ENCODE measurements at regions not wholly inside any gene's neighbourhood (a gene's known extent, or its start where the extent isn't known, plus 50 kb on each side); places are given as distances from the start of the nearest gene placed in this dataset.

- DNase-seq (ENCODE audit: low read depth): no peak
- H3K27me3 ChIP-seq (ENCODE audit: control insufficient read depth, insufficient read depth, low read length): no peaks in the 10 kb centered on the region
- TF ChIP-seq, protein P1, sequence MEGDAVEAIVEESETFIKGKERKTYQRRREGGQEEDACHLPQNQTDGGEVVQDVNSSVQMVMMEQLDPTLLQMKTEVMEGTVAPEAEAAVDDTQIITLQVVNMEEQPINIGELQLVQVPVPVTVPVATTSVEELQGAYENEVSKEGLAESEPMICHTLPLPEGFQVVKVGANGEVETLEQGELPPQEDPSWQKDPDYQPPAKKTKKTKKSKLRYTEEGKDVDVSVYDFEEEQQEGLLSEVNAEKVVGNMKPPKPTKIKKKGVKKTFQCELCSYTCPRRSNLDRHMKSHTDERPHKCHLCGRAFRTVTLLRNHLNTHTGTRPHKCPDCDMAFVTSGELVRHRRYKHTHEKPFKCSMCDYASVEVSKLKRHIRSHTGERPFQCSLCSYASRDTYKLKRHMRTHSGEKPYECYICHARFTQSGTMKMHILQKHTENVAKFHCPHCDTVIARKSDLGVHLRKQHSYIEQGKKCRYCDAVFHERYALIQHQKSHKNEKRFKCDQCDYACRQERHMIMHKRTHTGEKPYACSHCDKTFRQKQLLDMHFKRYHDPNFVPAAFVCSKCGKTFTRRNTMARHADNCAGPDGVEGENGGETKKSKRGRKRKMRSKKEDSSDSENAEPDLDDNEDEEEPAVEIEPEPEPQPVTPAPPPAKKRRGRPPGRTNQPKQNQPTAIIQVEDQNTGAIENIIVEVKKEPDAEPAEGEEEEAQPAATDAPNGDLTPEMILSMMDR (IDR thresholded peaks at IDR 0.05; ENCODE audit: insufficient read depth, low read length, poor library complexity, severe bottlenecking): no peak
- no peaks in the 10 kb centered on the region for H3K36me3 ChIP-seq (ENCODE audit: control insufficient read depth, insufficient read depth, low read length)
- H3K4me3 ChIP-seq (ENCODE audit: low read depth, low read length): no peak overlapping the region
These were observed 139.7 kb upstream of the ITGA4 start for GRCh38 chr2:181317511-181317910.

DNA sequence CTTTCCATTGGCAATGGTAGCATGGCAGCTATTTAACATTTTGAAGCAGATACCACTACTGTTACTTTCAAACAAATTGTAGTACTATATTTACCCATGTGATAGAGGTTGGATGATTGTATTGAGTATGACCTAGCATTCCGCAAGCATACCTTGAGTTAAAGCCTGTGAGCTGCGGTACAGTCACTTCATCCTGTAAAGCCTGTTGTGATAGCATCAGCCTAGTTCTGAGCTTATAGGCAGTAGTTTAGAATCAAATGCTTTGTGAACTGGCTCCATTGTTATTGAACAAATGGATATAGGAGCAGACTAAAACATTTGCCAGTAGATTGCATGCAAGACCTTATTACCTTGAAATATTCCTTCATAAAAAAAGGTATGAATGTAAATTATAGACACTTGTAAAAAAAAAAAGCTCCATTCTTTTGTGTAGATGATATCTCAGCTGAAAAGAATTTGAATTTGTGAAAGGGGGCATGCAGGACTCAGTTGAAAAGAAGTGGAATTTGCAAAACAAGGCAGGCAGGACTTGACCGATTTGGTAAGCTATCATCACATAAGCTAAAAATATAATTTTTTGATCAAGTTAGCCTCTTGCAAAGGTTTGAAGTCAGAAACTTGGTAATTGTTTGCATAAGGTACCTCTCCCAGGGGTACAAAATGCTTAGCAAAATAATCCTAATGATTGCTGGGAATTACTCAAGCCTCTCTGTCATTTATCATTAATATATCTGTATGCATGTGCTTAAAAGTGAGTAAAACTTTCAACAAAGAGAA, 138.5 kb upstream of the ITGA4 start:
- TF ChIP-seq, protein P1 (IDR thresholded peaks at IDR 0.05; ENCODE audit: insufficient read depth, low read length, poor library complexity, severe bottlenecking): no peak
- DNase-seq (ENCODE audit: low read depth): no peak
- H3K36me3 ChIP-seq (ENCODE audit: control insufficient read depth, insufficient read depth, low read length): no peaks in the 10 kb centered on the region
- no peaks in the 10 kb centered on the region for H3K27me3 ChIP-seq (ENCODE audit: control insufficient read depth, insufficient read depth, low read length)
- no peak overlapping the region for H3K4me3 ChIP-seq (ENCODE audit: low read depth, low read length)

GRCh38 chr2:181319286-181319685, 137.9 kb upstream of the ITGA4 start:
- Histone ChIP-seq H3K36me3 (ENCODE audit: control insufficient read depth, insufficient read depth, low read length) (no peaks in the 10 kb centered on the region), H3K4me3 (ENCODE audit: low read depth, low read length) (no peak overlapping the region), H3K27me3 (ENCODE audit: control insufficient read depth, insufficient read depth, low read length) (no peaks in the 10 kb centered on the region)
- no peak for DNase-seq (ENCODE audit: low read depth)
- TF ChIP-seq, protein P1 (IDR thresholded peaks at IDR 0.05; ENCODE audit: insufficient read depth, low read length, poor library complexity, severe bottlenecking): no peak

DNA sequence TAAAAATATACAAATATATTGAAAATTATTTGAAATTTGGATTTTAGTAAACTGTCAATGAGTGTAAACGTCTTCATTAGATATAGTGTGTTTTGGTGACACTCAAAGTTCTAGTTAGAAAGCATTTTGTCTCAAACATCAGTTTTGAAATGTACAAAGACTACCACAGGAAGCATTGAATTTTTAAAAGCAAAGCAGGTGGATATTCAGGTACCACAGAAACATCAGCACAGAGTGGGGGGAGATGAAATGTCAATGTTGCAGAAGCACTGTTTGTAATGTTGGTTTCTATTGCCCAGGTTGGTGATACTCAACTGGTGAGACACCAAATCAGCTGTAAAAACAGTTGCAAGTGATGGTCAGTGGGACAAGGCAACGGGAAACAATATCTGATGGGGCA, 136.5 kb upstream of the ITGA4 start:
- DNase-seq (ENCODE audit: low read depth): no peak
- TF ChIP-seq, protein P1 (IDR thresholded peaks at IDR 0.05; ENCODE audit: insufficient read depth, low read length, poor library complexity, severe bottlenecking): no peak
- Histone ChIP-seq H3K4me3 (ENCODE audit: low read depth, low read length) (no peak overlapping the region), H3K36me3 (ENCODE audit: control insufficient read depth, insufficient read depth, low read length) (no peaks in the 10 kb centered on the region), H3K27me3 (ENCODE audit: control insufficient read depth, insufficient read depth, low read length) (no peaks in the 10 kb centered on the region)

- Histone ChIP-seq H3K4me3 (ENCODE audit: low read depth, low read length) (no peak overlapping the region), H3K27me3 (ENCODE audit: control insufficient read depth, insufficient read depth, low read length) (no peaks in the 10 kb centered on the region), H3K36me3 (ENCODE audit: control insufficient read depth, insufficient read depth, low read length) (no peaks in the 10 kb centered on the region)
- TF ChIP-seq, protein P1 (IDR thresholded peaks at IDR 0.05; ENCODE audit: insufficient read depth, low read length, poor library complexity, severe bottlenecking): no peak
- DNase-seq (ENCODE audit: low read depth): no peak
These were observed 132.3 kb upstream of the ITGA4 start for GRCh38 chr2:181324912-181325311.

GRCh38 chr2:181326661-181327060, 130.5 kb upstream of the ITGA4 start:
- no peak for DNase-seq (ENCODE audit: low read depth)
- no peaks in the 10 kb centered on the region for H3K36me3 ChIP-seq (ENCODE audit: control insufficient read depth, insufficient read depth, low read length)
- no peaks in the 10 kb centered on the region for H3K27me3 ChIP-seq (ENCODE audit: control insufficient read depth, insufficient read depth, low read length)
- no peak overlapping the region for H3K4me3 ChIP-seq (ENCODE audit: low read depth, low read length)
- TF ChIP-seq, protein P1 (IDR thresholded peaks at IDR 0.05; ENCODE audit: insufficient read depth, low read length, poor library complexity, severe bottlenecking): no peak
